DOHH2 (cell line): ENCODE measurements at regions not wholly inside any gene's neighbourhood (a gene's known extent, or its start where the extent isn't known, plus 50 kb on each side); places are given as distances from the start of the nearest gene placed in this dataset.

ENCODE experiments used
- H3F3A ChIP-seq: fragments of 200-600 bp; sonication (generic), shearing (Covaris generic); 2 replicates; pipeline ENCODE4 v1.6.0; 2016; ENCODE audit warnings: antibody characterized with exemption, mild to moderate bottlenecking; ENCODE audit not compliant: control insufficient read depth, insufficient read depth
- H3K27ac ChIP-seq: fragments of 200-600 bp; sonication (generic); 2 replicates; pipeline ENCODE4 v1.5.1; 2014; ENCODE audit warnings: low read depth, mild to moderate bottlenecking, low read length, moderate library complexity
- H3K27me3 ChIP-seq: fragments of 200-600 bp; sonication (generic); 2 replicates; pipeline ENCODE4 v1.6.1; 2014; ENCODE audit warnings: mild to moderate bottlenecking, low read length, mixed read lengths; ENCODE audit not compliant: control insufficient read depth
- H3K36me3 ChIP-seq: fragments of 200-600 bp; sonication (generic); 2 replicates; pipeline ENCODE4 v1.6.1; 2014; ENCODE audit warnings: mild to moderate bottlenecking, low read length, moderate library complexity, mixed read lengths; ENCODE audit not compliant: control insufficient read depth
- H3K4me1 ChIP-seq: fragments of 200-600 bp; sonication (generic); 2 replicates; pipeline ENCODE4 v1.6.1; 2014; ENCODE audit warnings: mild to moderate bottlenecking, low read length, mixed read lengths; ENCODE audit not compliant: control insufficient read depth
- H3K4me2 ChIP-seq: fragments of 200-600 bp; sonication (generic); 2 replicates; pipeline ENCODE4 v1.6.0; 2014; ENCODE audit warnings: mild to moderate bottlenecking, low read length, moderate library complexity
- H3K4me3 ChIP-seq: fragments of 200-600 bp; sonication (generic); 2 replicates; pipeline ENCODE4 v1.5.1; 2014; ENCODE audit warnings: mild to moderate bottlenecking, low read length, mixed read lengths
- H3K79me2 ChIP-seq: fragments of 200-600 bp; sonication (generic); 2 replicates; pipeline ENCODE4 v1.6.1; 2014; ENCODE audit warnings: mild to moderate bottlenecking, low read length, mixed read lengths; ENCODE audit not compliant: control insufficient read depth
- H3K9me2 ChIP-seq: fragments of 200-600 bp; sonication (generic); replicated peaks from 2 replicates; pipeline ENCODE4 v1.6.1; 2014; ENCODE audit warnings: mild to moderate bottlenecking, low read length, mixed read lengths; ENCODE audit not compliant: control insufficient read depth
- H3K9me3 ChIP-seq: fragments of 200-600 bp; sonication (generic); 2 replicates; pipeline ENCODE4 v1.6.1; 2014; ENCODE audit warnings: antibody characterized with exemption, low read length, mixed read lengths; ENCODE audit not compliant: control insufficient read depth, insufficient read depth
- H4K20me1 ChIP-seq: fragments of 200-600 bp; sonication (generic); 2 replicates; pipeline ENCODE4 v1.6.0; 2014; ENCODE audit warnings: low read depth, mild to moderate bottlenecking, antibody characterized with exemption, low read length, moderate library complexity; ENCODE audit not compliant: control insufficient read depth, insufficient read depth
- EZH2phosphoT487 ChIP-seq: fragments of 200-600 bp; sonication (generic); IDR thresholded peaks from 2 replicates; pipeline ENCODE4 v1.6.1; 2017; ENCODE audit warnings: borderline replicate concordance, mild to moderate bottlenecking, antibody characterized with exemption, low read length, moderate library complexity, mixed read lengths
- TF ChIP-seq, protein P1 (sequence below): fragments of 200-600 bp; sonication (generic); IDR thresholded peaks from one replicate; pipeline ENCODE4 v1.5.1; 2014; ENCODE audit warnings: antibody characterized with exemption, mild to moderate bottlenecking, low read depth, low read length; ENCODE audit not compliant: poor library complexity, severe bottlenecking

DNA sequence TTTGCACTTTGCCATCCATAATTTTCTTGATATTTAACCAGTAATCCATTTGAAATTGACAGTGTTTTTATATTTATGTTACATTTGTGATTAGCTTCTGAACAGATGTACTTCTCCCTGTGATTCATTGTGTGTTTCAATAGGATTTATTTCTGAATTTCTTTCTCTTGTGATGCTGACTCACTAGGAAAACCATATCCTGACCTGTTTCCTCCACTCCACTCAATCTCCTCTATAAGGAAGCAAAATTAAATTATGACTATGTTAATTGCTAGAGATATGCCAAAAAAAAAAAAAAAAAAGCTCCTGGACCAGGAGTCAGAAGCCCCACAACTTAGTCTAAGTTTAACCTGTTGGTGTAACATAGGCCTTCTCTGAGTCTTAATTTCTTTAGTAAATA, 614.6 kb upstream of the SPRY2 start:
- Histone ChIP-seq H3K9me3 (no peaks in the 10 kb centered on the region), H3F3A (no peaks in the 10 kb centered on the region), H3K4me1 (no peaks in the 10 kb centered on the region), H3K4me3 (no peak overlapping the region), H3K9me2 (no peaks in the 10 kb centered on the region), H4K20me1 (no peaks in the 10 kb centered on the region), H3K36me3 (no peaks in the 10 kb centered on the region), H3K27ac (no peak overlapping the region), H3K27me3 (no peaks in the 10 kb centered on the region), H3K79me2 (no peaks in the 10 kb centered on the region), H3K4me2 (no peak overlapping the region)
- no peak for TF ChIP-seq EZH2phosphoT487
- TF ChIP-seq, protein P1, sequence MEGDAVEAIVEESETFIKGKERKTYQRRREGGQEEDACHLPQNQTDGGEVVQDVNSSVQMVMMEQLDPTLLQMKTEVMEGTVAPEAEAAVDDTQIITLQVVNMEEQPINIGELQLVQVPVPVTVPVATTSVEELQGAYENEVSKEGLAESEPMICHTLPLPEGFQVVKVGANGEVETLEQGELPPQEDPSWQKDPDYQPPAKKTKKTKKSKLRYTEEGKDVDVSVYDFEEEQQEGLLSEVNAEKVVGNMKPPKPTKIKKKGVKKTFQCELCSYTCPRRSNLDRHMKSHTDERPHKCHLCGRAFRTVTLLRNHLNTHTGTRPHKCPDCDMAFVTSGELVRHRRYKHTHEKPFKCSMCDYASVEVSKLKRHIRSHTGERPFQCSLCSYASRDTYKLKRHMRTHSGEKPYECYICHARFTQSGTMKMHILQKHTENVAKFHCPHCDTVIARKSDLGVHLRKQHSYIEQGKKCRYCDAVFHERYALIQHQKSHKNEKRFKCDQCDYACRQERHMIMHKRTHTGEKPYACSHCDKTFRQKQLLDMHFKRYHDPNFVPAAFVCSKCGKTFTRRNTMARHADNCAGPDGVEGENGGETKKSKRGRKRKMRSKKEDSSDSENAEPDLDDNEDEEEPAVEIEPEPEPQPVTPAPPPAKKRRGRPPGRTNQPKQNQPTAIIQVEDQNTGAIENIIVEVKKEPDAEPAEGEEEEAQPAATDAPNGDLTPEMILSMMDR: no peak

DNA sequence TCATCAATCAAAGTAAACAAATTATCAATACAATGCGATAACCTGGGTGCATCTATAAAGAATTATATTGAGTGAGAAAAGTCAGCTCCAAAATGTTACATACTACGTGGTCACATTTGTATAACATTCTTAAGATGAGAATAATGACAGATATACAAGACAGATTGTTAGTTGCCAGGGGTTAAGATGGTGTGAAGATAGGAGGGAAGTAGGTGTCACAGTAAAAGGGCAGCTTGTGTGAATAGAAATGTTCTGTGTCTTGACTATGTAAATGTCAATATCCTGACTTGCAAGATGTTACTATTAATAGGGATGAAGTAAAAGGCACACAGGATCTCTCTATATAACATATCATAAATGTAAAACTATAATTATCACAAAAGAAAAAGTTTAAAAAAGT, 611.2 kb upstream of the SPRY2 start:
- Histone ChIP-seq H3K4me1 (no peaks in the 10 kb centered on the region), H3K79me2 (no peaks in the 10 kb centered on the region), H3K27ac (no peak overlapping the region), H3K9me2 (no peaks in the 10 kb centered on the region), H4K20me1 (no peaks in the 10 kb centered on the region), H3K36me3 (no peaks in the 10 kb centered on the region), H3K4me2 (no peak overlapping the region), H3K4me3 (no peak overlapping the region), H3K27me3 (no peaks in the 10 kb centered on the region), H3K9me3 (no peaks in the 10 kb centered on the region), H3F3A (no peaks in the 10 kb centered on the region)
- TF ChIP-seq EZH2phosphoT487: no peak
- TF ChIP-seq, protein P1: no peak

DNA sequence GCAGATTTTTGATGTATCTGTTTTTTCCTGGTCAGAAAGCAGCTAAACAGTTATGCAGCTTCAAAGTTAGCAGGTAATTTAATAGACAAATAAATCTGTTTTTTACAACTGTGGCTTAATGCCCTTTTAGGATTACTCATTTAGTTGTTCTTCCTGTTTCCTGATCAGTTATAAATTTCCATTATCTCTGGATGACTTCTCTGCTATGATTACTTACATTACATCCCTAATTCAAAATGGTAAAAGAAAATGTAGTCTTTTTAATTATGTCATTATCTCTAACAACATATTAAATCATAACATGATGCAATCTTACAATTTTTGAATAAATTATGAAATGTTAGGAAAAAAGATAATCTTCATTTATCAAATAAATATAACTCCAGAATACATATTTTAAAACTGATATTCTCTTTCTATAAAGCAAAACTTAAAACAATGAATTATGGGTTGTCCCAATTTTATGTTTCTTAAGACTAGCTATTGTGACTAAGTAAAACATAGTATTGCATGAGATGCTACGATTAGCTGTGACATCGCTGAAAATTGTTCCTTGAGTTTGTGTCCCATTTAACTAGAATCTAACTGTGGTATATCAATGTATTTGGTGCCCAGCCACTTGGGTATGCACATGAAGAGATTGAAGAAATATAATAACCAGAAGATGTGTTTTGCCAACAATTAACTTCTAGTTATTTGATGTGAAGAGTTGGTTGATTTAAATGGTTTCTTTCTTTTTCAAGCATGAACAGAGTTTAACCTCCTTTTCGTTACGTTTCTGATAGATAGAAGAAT, 605.3 kb upstream of the SPRY2 start:
- H3K27me3 ChIP-seq: no peaks in the 10 kb centered on the region
- no peaks in the 10 kb centered on the region for H3K36me3 ChIP-seq
- H3K4me1 ChIP-seq: no peaks in the 10 kb centered on the region
- TF ChIP-seq EZH2phosphoT487: no peak
- TF ChIP-seq, protein P1: no peak
- no peak overlapping the region for H3K4me3 ChIP-seq
- H3F3A ChIP-seq: no peaks in the 10 kb centered on the region
- no peak overlapping the region for H3K4me2 ChIP-seq
- no peak overlapping the region for H3K27ac ChIP-seq
- H3K9me2 ChIP-seq: no peaks in the 10 kb centered on the region
- H3K79me2 ChIP-seq: no peaks in the 10 kb centered on the region
- H4K20me1 ChIP-seq: no peaks in the 10 kb centered on the region
- H3K9me3 ChIP-seq: no peaks in the 10 kb centered on the region
